ENCODE measurements at regions not wholly inside any gene's neighbourhood (a gene's known extent, or its start where the extent isn't known, plus 50 kb on each side); places are given as distances from the start of the nearest gene placed in this dataset.

DNA sequence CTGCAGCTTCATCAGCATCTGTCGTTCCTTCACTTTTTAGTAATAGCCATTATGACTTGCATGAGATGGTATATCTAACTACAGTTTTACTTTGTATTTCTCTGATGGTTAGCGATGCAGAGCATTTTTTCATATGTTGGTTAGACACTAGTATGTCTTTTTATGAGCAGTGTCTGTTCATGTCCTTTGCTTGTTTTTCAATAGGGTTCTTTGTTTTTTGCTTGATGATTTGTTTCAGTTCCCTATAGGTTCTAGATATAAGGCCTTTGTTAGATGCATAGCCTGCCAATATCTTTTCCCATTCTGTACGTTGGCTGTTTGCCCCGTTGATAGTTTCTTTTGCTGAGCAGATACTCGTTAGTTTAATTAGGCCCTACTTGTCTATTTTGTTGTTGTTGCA lies 487.2 kb upstream of the BCHE start:
- TF ChIP-seq, protein P1, sequence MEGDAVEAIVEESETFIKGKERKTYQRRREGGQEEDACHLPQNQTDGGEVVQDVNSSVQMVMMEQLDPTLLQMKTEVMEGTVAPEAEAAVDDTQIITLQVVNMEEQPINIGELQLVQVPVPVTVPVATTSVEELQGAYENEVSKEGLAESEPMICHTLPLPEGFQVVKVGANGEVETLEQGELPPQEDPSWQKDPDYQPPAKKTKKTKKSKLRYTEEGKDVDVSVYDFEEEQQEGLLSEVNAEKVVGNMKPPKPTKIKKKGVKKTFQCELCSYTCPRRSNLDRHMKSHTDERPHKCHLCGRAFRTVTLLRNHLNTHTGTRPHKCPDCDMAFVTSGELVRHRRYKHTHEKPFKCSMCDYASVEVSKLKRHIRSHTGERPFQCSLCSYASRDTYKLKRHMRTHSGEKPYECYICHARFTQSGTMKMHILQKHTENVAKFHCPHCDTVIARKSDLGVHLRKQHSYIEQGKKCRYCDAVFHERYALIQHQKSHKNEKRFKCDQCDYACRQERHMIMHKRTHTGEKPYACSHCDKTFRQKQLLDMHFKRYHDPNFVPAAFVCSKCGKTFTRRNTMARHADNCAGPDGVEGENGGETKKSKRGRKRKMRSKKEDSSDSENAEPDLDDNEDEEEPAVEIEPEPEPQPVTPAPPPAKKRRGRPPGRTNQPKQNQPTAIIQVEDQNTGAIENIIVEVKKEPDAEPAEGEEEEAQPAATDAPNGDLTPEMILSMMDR (IDR thresholded peaks at IDR 0.05), result no peak
- no peak for TF ChIP-seq POLR2A (IDR thresholded peaks at IDR 0.05)

Data from body of pancreas (tissue), 4 donors.